ENCODE measurements at regions not wholly inside any gene's neighbourhood (a gene's known extent, or its start where the extent isn't known, plus 50 kb on each side); places are given as distances from the start of the nearest gene placed in this dataset.

- TF ChIP-seq TFE3 (CRISPR knock-in tag; IDR thresholded peaks at IDR 0.05): no peak
- no peak for TF ChIP-seq PRDM10 (CRISPR knock-in tag; IDR thresholded peaks at IDR 0.05; ENCODE audit: low read depth)
Observed at GRCh38 chr2:234287650-234288049, 209.2 kb downstream of the ARL4C start (continued).

DNA sequence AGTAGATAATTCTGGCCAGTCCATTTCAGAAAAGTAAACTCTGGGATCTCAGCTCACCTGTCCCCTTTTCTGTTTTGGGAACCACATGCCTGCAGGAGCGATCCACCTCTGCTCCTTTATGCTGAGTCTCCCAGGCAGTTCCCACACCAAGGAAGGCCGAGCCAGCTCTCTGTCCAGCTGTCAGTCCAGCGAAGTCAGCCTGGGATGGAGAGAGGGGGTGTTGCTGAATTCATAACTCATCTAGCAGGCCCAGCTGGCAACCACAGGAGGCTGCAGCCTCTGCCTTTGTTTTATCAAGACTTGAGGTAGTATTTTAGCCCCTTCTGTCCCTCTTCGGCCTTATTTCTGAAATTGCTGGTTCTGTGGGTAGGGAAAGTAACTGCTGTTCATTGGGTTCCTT, 209.9 kb downstream of the ARL4C start:
- Histone ChIP-seq H3K4me3 (replicated peaks in 1 of 3; ENCODE audit: insufficient read depth in 1 of 3, low read depth in 2 of 3, low read length in 3 of 3) (no peak overlapping the region), H3K4me1 (ENCODE audit: insufficient read depth, low read length) (no peaks in the 10 kb centered on the region), H3K9ac (ENCODE audit: insufficient read depth, low read depth, low read length) (no peak overlapping the region), H3K4me2 (ENCODE audit: low read depth, low read length) (no peak overlapping the region), H2AFZ (ENCODE audit: low read length) (no peak overlapping the region), H3K79me2 (ENCODE audit: insufficient read depth, low read length) (no peaks in the 10 kb centered on the region), H3K27me3 (ENCODE audit: control insufficient read depth in 1 of 2, insufficient read depth in 2 of 2, low read length in 2 of 2) (no peaks in the 10 kb centered on the region), H3K36me3 (replicated peaks in 1 of 2; ENCODE audit: control insufficient read depth in 1 of 2, insufficient read depth in 2 of 2, low read length in 2 of 2) (no peaks in the 10 kb centered on the region), H4K20me1 (ENCODE audit: insufficient read depth, low read length) (no peaks in the 10 kb centered on the region), H3K9me3 (ENCODE audit: low read length) (no peaks in the 10 kb centered on the region), H3K27ac (ENCODE audit: extremely low read length, insufficient read depth, low read length) (no peak overlapping the region)
- 23% methylated on average over 4 of the region's 4 CpGs for WGBS (ENCODE audit: low lambda C conversion rate)
- in situ Hi-C loops (cut with HindIII; ENCODE audit: extremely low pct_ligation_motif_present, low pct_unique_long_range_greater_than_20kb): loop anchor here (10.0 kb wide), 1 partner anchor 828 kb away; no protein-coding TSS in a partner anchor
- BruUV-seq (replicated peaks): no TSS peak
- intact Hi-C loops (cut with micrococcal nuclease; ENCODE audit: unreplicated experiment): loop anchor here (5.0 kb wide), 1 partner anchor 260 kb away; no protein-coding TSS in a partner anchor
- FAIRE-seq (no peak), ATAC-seq (no peak), DNase-seq (ENCODE audit: low spot score) (no peak)
- ChIA-PET POLR2A (no interaction called here), CTCF (ENCODE audit: low intra/inter-chr PET ratio, low total read pairs) (no interaction called here)
- TF ChIP-seq ZNF619 (CRISPR knock-in tag; IDR thresholded peaks at IDR 0.05) (no peak), ZSCAN21 (CRISPR knock-in tag; IDR thresholded peaks at IDR 0.05; ENCODE audit: borderline replicate concordance) (no peak), ATF5 (CRISPR knock-in tag; IDR thresholded peaks at IDR 0.05; ENCODE audit: low read depth) (no peak), ZBTB3 (CRISPR knock-in tag; IDR thresholded peaks at IDR 0.05; ENCODE audit: borderline replicate concordance, low read depth) (no peak), HMG20B (CRISPR knock-in tag; conservative IDR thresholded peaks at IDR 0.05) (no peak), ZNF34 (CRISPR knock-in tag; IDR thresholded peaks at IDR 0.05; ENCODE audit: borderline replicate concordance) (no peak)
- TF ChIP-seq, protein P1, sequence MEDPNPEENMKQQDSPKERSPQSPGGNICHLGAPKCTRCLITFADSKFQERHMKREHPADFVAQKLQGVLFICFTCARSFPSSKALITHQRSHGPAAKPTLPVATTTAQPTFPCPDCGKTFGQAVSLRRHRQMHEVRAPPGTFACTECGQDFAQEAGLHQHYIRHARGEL (CRISPR knock-in tag; IDR thresholded peaks at IDR 0.05): no peak
- TF ChIP-seq, protein P2, sequence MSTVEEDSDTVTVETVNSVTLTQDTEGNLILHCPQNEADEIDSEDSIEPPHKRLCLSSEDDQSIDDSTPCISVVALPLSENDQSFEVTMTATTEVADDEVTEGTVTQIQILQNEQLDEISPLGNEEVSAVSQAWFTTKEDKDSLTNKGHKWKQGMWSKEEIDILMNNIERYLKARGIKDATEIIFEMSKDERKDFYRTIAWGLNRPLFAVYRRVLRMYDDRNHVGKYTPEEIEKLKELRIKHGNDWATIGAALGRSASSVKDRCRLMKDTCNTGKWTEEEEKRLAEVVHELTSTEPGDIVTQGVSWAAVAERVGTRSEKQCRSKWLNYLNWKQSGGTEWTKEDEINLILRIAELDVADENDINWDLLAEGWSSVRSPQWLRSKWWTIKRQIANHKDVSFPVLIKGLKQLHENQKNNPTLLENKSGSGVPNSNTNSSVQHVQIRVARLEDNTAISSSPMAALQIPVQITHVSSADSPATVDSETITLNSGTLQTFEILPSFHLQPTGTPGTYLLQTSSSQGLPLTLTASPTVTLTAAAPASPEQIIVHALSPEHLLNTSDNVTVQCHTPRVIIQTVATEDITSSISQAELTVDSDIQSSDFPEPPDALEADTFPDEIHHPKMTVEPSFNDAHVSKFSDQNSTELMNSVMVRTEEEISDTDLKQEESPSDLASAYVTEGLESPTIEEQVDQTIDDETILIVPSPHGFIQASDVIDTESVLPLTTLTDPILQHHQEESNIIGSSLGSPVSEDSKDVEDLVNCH (CRISPR knock-in tag; IDR thresholded peaks at IDR 0.05): no peak
- TF ChIP-seq, protein P3, sequence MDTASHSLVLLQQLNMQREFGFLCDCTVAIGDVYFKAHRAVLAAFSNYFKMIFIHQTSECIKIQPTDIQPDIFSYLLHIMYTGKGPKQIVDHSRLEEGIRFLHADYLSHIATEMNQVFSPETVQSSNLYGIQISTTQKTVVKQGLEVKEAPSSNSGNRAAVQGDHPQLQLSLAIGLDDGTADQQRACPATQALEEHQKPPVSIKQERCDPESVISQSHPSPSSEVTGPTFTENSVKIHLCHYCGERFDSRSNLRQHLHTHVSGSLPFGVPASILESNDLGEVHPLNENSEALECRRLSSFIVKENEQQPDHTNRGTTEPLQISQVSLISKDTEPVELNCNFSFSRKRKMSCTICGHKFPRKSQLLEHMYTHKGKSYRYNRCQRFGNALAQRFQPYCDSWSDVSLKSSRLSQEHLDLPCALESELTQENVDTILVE (CRISPR knock-in tag; IDR thresholded peaks at IDR 0.05): no peak

Data from HepG2 (cell line).